Eye (tissue), 1 donor: ENCODE measurements at regions not wholly inside any gene's neighbourhood (a gene's known extent, or its start where the extent isn't known, plus 50 kb on each side); places are given as distances from the start of the nearest gene placed in this dataset.
A peak's percentile ranks its signal among the peaks of the same experiment; 100 is the strongest.
"Not testable (repeated sequence)": the region's sequence is repeated elsewhere in the genome, so short reads cannot be mapped to it uniquely, and the experiment has no call there.

Experiments used
- DNase-seq: peaks from one replicate; pipeline ENCODE4 v3.0.0-alpha.2; 2015

DNA sequence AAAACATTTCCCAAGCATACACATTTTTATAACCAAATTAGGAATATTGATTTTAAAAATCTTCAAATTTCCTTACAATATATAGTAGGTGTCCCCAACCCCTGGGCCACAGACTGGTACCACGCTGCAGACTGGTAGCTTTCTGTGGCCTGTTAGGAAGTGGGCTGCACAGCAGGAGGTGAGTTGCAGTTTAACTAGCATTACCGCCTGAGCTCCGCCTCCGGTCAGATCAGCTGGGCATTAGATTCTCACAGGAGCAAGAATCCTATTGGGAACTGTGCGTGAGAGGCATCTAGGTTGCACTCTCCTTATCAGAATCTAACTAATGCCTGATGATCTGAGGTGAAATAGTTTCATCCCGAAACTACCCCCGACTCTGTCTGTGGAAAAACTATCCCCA lies 62.1 kb downstream of the ZWINT start:
- DNase-seq: no peak

GRCh38 chr10:56296618-56297017 lies 64.4 kb downstream of the ZWINT start:
- DNase-seq: no peak

DNA sequence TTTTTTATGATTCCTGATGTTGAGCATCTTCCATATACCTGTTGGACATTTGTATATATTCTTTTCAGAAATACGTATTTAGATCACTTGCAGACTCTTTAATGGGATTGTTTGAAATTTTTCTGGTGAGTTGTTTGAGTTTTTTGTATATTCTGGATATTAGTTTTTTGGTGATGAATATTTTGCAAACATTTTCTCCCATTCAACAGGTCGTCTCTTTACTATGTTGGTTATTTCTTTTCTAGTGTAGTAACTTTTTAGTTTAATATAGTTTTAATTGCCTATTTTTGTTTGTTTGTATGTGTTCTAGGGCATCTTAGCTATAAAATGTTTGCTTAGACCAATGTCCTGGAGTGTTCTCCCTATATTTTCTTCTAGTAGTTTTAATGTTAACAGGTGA lies 72.7 kb downstream of the ZWINT start:
- no peak for DNase-seq

DNA sequence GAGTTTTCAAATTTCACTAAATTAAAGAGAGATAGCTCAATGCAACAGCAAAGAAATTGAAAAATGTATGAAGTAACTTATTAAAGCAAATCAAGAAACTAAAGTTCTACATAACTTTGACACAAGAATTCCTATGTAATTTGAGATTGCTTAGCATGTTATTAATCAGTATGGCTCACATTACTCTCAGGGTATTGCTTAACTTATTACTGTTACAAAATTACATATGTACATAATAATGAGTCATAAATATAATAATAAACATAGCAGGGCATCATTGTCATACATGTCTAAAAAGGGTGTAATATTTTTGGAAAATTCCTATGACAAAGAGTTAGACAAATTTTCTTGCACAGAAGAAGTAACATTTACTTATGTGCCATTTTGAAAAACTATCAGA lies 75.0 kb downstream of the ZWINT start:
- DNase-seq: no peak

- DNase-seq: no peak
Measured at GRCh38 chr10:56279270-56279669, 81.8 kb downstream of the ZWINT start.

DNA sequence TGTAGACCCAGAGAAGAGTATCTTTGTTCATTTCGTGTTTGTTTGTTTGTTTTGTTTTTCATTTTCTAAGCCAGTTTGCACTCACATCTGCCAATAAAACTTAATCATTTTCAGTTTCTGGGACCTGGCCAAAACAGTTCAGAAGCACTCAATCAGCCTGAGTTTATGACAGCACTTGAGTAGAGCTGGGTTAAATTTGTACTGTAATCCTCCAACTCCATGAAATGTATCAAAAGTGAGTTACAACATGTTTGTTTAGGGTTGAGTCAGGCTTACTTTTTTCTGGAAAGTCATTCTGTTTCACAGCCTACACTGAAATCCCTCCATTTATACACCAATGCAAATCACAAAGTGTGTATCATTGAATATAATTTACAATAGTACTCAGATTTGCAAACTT lies 91.9 kb downstream of the ZWINT start:
- DNase-seq: no peak

DNA sequence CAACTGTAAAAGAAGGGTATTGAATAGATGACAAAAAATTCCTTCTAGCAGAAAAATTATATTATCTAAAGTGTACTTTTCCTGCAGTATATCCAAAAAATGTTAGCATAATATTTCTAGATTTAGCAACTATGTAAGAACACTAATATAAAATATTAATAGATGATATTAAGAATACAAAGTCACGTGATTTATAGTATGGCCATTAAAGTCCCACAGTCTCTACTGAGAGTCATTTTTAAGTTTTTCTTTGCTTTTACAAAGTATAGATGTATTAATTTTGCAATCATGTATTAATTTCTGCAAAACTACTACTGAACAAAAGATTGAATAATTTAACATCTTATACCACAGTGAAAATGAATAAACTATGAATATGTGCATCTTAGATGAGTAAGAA lies 94.9 kb downstream of the ZWINT start:
- no peak for DNase-seq

- DNase-seq: no peak
Measured at GRCh38 chr10:56258991-56259390, 102.1 kb downstream of the ZWINT start.

GRCh38 chr10:56258378-56258777 lies 102.7 kb downstream of the ZWINT start:
- no peak for DNase-seq

- no peak for DNase-seq
Measured at GRCh38 chr10:56255298-56255697, 105.8 kb downstream of the ZWINT start.

DNA sequence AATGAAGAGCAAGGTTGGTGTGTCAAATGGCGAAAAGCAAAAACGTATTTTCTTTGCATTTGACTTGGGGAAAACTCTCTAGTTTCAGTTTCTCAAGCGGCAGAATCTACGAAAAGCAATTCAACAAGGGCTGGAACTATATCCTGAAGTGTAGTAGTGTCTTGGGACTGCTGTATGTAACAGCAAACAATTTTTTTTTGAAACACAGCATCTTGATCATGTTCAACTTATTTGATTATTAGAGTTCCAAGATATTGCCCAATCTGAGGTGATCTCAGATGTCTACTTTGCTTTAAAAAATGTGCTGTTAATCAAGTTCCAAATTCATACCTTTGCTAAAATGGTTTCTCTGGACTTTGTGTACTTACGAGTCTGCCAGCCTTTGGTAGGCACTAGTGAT lies 120.6 kb downstream of the ZWINT start:
- DNase-seq: no peak

- no peak for DNase-seq
Measured at GRCh38 chr10:56231436-56231835, 129.6 kb downstream of the ZWINT start.

DNA sequence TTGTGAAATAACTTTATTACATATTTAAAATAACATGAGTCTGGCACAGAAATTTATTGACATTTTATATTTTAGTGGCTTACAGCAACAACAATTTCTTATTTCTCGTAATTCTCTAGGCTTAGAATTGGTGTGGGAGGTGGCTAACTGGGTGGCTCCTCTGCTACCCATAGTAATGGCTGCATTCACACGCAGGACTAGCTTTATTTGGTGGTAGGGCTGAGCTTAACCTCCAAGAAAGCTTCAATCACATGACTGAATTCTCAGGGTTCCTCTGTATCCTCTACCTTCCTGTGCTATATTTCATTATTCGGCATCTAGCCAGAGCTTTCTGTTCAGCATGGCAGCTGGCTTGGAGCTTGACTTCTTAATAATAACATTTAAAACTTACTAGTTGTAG lies 138.8 kb downstream of the ZWINT start:
- DNase-seq: no peak

- no peak for DNase-seq
Measured at GRCh38 chr10:56212951-56213350, 148.1 kb downstream of the ZWINT start.

DNA sequence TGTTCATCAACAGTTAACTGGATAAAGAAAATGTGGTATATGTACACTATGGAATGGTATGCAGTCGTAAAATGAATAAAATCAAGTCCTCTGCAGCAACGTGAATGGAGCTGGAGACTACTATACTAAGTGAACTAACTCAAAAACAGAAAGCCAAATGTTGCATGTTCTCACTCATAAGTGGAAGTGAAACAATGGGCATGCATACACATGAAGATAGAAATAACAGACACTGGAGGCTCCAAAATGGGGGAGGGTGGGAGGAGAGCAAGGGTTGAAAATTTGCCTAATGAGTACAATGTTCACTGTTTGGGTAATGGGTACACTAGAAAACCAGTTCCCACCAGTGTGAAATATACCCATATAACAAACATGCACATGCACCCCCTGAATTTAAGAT lies 179.5 kb downstream of the ZWINT start:
- no peak for DNase-seq

- DNase-seq: peak; percentile 37
Measured at GRCh38 chr10:56178210-56178609, 182.8 kb downstream of the ZWINT start.

- DNase-seq: not testable (repeated sequence)
Measured at GRCh38 chr10:56155091-56155513, 206.0 kb downstream of the ZWINT start.

DNA sequence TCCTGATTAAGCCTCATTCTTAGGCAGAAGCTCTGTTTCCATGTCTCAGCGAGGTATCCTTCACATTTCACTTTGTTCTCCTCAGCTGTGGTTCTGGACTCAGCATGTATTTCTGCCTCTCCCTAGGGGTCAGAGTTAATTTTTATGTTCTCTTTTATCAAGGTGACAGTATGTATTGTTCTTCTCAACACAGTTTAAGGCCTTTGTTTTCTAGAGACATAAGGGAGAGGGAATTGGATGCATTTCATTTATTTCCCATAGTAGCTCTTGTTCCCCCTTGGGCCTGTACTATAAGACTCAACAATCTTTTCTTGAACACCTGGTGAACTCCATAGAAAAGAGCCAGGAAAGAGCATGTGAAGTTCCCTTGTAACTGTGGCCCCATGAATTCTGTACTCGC lies 214.3 kb downstream of the ZWINT start:
- no peak for DNase-seq

GRCh38 chr10:56142092-56142728 lies 218.8 kb downstream of the ZWINT start:
- no peak for DNase-seq

DNA sequence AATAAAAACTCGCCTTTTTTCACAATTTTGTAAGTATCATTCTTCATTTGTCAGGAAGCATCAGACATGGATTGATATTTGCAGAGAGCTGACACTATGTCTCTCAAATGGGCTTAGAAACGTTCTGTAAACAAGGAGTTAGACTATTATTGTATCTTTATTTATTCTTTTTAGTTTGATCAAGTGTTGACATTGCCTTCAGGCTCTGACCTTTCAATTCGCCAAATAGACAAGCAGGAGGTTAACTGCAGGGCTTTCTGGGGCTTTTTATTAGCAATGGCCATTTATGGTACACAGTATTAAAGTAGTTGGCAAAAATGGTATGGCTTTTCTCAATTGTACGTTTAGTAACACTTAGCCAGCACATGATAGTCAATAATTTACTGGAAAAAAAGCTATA lies 221.7 kb downstream of the ZWINT start:
- DNase-seq: no peak

GRCh38 chr10:56135828-56136227 lies 225.2 kb downstream of the ZWINT start:
- no peak for DNase-seq

DNA sequence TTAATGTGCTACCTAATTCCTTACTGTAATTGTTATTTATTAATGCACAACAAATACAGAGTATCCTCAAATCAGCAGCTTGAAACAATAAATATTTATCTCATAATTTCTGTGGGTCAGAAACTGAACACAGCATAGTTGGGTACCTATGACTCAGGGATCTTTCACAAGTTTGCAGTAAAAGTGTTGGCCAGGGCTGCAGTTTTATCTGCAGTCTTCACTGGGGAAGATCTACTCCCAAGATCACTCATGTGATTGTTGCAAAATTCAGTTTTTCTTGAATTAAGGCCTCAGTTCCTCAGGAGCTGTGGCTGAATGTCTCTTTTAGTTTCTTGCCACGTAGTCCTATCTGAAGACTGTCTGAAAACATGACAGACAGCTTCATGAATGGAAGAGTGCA lies 237.8 kb downstream of the ZWINT start:
- no peak for DNase-seq

DNA sequence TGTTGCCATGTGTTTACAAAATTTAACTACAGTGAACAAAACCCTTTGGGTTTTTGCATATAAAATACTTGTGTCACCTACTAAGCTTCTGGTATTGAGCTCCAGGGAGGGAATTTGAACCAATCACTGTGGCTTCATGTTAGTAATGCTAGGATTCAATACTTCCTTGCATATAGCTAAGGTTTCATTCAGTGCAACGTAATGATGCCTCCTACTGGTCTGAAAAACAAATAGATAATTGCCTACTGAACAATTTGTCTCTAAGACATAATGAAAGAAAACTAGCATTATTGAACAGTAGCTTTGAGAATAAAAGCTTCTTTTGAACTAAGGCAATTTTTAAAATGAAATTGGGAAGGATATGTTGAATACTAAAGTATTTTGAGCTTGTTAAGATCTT lies 244.4 kb downstream of the ZWINT start:
- peak; percentile 1 for DNase-seq

DNA sequence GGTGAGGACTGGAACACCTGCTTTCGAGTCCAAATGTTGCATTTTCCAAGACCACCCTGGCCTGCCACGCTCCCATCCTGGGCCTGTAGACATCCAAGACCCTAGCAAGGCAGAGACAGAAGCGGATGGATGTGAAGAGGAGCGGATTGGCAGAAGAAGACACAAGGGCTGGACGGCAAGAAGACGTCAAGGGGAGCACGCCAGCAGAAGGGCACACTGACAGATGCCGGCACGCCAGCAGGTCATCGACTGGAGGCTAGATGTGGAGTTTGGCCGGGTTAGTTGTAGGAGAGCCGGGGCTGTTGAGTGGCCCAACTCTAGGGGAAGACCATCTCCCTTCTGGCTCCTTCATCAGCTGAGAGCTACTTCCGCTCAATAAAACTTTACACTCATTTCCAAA lies 251.6 kb downstream of the ZWINT start:
- DNase-seq: no peak

DNA sequence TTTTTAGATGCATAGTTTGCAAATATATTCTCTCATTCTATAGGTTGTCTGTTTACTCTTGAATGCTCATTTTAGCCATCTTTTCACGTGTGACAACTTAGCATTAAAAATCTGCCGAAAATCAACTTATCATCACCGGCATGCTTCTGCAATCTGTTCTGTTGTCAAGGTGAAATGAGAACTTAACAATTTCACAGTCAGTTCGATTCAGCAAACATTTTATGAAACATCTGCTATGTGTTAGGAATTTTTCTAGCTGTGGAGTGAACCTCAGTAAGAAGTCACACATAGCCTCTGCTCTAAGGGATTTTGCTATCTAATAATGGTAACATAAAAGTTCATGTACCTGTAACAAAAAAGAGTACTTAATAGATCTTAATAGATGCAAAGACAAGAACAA lies 256.1 kb downstream of the ZWINT start:
- DNase-seq: no peak

DNA sequence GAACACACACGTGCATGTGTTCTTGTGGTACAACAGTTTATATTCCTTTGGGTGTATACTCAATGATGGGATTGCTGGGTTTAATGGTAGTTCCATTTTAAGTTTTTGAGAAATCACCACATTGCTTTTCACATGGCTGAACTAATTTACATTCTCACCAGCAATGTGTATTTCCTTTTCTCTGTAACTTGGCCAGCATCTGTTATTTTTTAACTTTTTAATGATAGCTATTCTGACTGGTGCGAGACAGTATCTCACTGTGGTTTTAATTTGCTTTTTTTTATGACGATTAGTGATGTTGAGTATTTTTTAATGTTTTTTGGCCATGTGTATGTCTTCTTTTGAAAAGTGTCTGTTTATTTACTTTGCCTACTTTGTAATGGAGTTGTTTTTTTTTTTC lies 256.6 kb downstream of the ZWINT start:
- DNase-seq: no peak
